SU-DHL-6 (cell line): ENCODE measurements at regions not wholly inside any gene's neighbourhood (a gene's known extent, or its start where the extent isn't known, plus 50 kb on each side); places are given as distances from the start of the nearest gene placed in this dataset.

Experiments used
- CTCF ChIP-seq: fragments of 200-600 bp; sonication (generic); IDR thresholded peaks from one replicate; pipeline ENCODE4 v1.5.1; 2017; ENCODE audit warnings: antibody characterized with exemption, mild to moderate bottlenecking, low read length, moderate library complexity; ENCODE audit not compliant: insufficient read depth, poor library complexity, severe bottlenecking
- EZH2phosphoT487 ChIP-seq: fragments of 200-600 bp; sonication (generic), shearing (Covaris generic); conservative IDR thresholded peaks from 2 replicates; pipeline ENCODE4 v1.6.1; 2018; ENCODE audit warnings: mild to moderate bottlenecking, antibody characterized with exemption, low read length, moderate library complexity, mixed read lengths

GRCh38 chr18:77974329-77974728, 724.7 kb downstream of the GALR1 start:
- TF ChIP-seq CTCF = no peak
- TF ChIP-seq EZH2phosphoT487 = no peak
